Pons (tissue), 1 donor: ENCODE measurements at regions not wholly inside any gene's neighbourhood (a gene's known extent, or its start where the extent isn't known, plus 50 kb on each side); places are given as distances from the start of the nearest gene placed in this dataset.
"Not testable (repeated sequence)": the region's sequence is repeated elsewhere in the genome, so short reads cannot be mapped to it uniquely, and the experiment has no call there.

Experiments used
- DNase-seq: peaks from one replicate; pipeline ENCODE4 v3.0.0-alpha.2; 2016; ENCODE audit warnings: low spot score

DNA sequence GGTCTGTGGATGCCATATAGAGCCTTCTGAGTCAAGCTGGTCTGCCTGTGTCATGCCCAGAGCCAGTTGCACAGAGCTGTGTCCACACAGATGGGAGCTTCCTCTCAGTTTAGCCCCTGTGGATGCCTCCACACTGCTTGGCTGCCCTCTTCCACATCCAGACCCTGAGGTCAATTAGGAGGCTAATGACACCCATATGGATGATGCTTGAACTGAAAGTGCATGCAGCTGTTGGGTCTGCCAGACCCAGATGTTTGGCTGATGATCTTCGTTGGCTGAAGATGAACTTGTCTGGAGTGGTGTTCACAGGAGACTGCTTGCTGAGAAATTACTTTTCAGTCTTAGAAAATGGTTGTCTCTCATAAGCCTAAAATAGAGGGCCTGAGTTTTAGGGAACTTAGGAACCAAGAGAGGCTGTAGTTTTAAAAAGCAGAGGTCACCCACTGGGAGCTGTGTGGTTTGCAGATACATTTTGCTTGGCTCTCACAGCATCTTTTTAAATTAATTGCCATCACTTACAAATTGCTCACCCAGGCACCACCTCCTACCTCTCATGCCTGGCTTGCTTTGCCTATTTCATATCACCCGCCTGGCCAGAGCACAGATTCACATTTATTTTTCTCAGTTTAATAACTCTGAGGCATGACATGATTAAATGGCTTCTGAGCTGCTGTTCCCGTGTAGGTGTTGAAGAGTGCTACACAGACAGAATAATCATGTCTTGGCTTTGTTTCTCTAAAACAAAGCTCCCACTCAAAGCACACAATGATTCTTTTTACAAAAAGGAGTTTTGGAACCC lies 176.1 kb downstream of the MINAR1 start:
- no peak for DNase-seq

DNA sequence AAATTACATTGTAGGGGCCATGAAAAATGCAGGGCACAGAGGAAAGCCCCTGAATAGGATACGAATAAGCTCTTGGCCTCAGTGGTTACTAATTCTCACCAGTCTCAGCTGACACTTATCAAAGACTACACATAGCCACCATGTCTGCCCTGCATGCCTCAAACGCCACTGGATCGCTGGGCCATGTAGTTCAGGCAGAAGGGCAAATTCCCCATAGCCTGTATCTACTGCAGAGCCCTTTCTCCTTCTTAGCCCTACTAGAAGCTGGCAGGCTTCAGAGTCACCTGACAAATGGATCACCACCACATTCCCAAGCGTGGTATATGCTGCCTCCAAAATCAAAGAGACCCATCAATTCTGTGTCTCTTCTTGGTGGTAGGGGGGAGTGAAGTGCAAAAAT lies 177.4 kb downstream of the MINAR1 start:
- DNase-seq, result no peak

- no peak for DNase-seq
Measured at GRCh38 chr15:79610021-79610420, 177.9 kb downstream of the MINAR1 start.

- no peak for DNase-seq
Measured at GRCh38 chr15:79615754-79616153, 183.6 kb downstream of the MINAR1 start.

DNA sequence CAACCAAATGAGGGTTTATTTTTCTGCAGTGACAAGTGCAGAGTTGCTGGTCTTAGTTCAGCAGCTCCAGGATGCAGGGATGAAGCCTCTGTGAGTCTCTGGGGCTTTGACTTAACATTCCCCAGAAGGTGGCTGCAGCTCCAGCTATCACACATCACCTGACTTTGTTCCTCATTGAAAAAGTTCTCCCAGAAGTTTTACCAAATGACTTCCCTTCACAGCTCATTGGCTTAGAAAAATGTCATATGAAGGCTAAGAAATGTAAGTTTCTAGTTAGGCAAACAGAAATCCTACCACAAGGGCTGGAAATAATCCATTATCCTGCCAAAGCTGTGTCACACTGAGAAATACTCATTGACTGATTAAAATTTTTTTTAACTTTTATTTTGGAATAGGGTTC lies 184.9 kb downstream of the MINAR1 start:
- no peak for DNase-seq

DNA sequence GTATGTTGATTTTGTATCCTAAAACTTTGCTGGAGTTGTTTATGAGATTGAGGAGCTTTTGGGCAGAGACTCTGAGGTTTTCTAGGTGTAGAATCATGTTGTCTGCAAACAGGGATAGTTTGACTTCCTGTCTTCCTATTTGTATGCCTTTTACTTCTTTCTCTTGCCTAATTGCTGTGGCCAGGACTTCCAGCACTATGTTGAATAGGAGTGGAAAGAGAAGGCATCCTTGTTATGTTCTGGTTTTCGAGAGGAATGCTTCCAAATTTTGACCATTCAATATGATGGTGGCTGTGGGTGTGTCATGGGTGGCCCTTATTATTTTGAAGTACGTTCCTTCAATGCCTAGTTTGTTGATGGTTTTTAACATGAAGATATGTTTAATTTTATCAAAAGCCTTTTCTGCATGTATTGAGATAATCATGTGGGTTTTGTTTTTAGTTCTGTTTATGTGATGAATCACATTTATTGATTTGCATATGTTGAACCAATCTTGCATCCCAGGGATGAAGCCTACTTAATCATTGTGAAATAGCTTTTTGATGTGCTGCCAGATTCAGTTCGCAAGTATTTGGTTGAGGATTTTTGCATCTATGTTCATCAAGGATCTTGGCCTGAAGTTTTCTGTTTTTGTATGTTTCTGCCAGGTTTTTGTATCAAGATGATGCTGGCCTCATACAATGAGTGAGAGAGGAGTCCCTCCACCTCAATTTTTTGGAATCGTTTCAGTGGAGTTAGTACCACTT lies 188.1 kb downstream of the MINAR1 start:
- DNase-seq, result no peak

- DNase-seq, result not testable (repeated sequence)
Measured at GRCh38 chr15:79621805-79622204, 189.7 kb downstream of the MINAR1 start.

DNA sequence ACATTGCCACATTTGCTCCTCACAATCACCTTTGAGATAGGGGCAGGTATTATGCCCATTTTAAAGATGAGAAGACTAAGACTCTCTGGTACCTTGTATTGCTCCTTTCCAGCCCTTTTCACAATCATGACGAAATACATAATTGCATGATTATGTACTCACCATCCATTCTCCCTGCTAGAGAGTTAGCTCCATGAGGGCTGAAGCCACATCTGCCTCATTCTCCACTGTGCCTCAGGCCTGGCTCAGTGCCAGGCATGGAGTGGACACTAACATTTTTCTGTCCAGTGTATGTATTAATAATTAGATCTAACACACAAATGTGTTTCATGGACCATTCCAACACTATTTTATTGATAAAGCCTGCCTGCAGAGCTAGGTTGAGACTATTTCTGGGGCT lies 191.4 kb downstream of the MINAR1 start:
- no peak for DNase-seq

- no peak for DNase-seq
Measured at GRCh38 chr15:79629687-79630086, 197.6 kb downstream of the MINAR1 start.

- DNase-seq, result no peak
Measured at GRCh38 chr15:79632457-79632856, 200.3 kb downstream of the MINAR1 start.

GRCh38 chr15:79635149-79635771 lies 203.1 kb downstream of the MINAR1 start:
- no peak for DNase-seq

- no peak for DNase-seq
Measured at GRCh38 chr15:79635897-79636561, 203.9 kb downstream of the MINAR1 start.

DNA sequence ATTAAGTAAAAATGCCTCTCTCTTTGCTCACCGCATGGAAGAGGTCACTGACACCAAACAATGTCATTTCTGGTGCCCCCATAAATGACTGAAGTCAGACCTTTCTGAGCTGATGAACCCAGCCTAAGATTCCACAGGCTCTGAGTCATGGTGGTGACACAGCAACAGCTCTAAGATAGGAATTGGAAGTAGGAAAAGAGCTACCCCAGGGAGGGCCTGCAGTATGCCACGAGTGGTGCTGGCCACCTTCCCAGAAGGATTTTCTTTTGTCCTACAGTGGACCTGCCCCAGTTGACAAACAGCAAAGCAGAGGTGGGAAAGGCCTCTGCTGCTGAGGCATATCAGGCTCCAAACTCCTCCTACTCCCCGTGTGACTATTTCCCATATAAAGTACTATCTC lies 208.1 kb downstream of the MINAR1 start:
- DNase-seq, result no peak

DNA sequence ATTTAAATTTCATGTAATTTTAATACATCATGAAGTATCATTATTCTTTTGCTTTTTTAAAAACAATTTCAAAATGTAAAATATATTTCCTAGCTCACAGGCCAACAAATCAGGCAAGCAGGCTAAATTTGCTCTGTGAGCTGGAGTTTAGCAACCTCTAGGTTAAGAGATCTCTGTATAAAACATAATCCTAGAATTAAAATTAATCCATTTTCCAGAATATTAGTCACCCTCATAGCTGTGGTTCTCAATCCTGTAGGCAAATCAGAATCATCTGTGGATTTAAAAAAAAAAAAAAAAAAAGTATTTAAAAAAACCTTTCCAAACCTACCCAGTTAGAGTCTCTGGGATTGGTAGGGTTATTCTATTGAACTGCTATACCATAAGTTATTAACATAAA lies 209.7 kb downstream of the MINAR1 start:
- DNase-seq, result no peak

DNA sequence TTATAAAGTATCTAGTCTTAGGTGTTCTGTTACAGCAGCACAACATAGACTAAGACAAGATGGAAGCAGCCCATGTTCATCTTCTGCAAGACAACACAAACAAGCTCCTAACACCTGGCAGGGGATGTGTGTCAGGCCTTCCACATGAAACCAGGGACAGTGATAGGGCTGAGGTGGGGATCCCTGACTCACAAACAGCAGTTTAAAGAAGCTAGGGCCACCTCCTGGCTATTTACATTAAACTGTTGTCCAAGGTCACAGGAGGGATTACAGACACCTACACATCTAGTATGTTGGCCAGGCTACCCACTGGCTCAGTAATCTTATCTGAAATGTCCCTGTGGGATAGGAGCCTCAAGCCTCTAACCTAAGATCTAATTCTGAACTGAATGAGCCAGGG lies 211.3 kb downstream of the MINAR1 start:
- no peak for DNase-seq

GRCh38 chr15:79644091-79644490 lies 212.0 kb downstream of the MINAR1 start:
- DNase-seq, result no peak

GRCh38 chr15:79652972-79653371 lies 220.8 kb downstream of the MINAR1 start:
- DNase-seq, result not testable (repeated sequence)

DNA sequence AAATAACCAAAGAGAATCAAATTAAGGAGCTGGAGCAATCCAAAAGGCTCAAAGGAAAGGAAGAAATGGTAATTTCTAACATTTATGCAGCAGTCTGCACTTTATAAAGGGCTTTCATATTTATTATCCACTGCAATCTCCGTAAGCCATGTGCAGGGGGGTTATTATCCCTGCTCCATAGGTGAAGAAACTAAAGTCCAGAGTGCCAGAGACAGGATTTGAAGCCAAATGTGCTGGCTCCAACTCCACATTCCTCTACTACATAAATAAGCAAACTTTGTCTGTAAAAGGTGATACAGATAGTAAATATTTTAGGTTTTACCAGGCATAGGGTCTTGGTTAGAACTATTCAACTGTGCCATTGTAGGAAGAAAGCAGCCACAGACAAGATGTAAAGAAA lies 221.4 kb downstream of the MINAR1 start:
- DNase-seq, result no peak

- no peak for DNase-seq
Measured at GRCh38 chr15:79656151-79657000, 224.2 kb downstream of the MINAR1 start.

DNA sequence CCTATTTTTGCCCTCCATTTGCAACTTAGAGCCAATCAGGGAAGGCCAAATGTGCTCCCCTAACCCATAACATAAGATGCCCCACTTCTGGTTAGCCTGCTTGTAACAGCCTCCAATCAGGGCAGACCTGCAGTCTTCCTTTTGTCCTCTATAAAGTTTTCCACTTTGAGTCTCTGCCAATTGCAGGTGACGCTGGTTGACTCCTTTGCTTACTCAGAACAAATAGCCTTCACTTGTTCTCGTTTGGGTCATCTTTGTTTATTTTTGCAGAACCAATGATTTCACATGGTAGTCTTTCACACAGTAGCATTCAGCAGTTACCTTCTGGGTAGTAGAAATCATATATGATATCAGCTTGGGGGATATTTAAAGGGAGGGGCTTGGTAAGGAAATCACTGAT lies 225.6 kb downstream of the MINAR1 start:
- DNase-seq, result no peak

GRCh38 chr15:79659691-79660090 lies 227.6 kb downstream of the MINAR1 start:
- no peak for DNase-seq

DNA sequence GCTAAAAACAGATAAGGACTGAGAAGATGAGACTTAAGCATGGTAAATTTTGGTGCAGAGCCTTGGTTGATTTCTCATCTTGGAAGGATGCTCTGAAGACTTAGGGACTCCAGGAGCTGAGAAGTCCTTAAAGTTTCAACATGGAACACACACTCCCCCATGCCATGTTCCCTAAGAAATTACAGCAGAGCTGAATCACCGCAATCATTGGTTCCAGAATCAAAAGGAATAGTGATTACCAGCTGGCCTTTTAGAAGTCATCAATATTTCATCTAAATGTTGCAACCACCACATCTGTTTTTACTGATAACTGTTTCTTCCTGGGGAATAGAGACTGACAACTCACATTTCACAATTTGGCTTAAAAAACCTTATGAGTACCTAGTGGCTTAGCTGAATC lies 229.3 kb downstream of the MINAR1 start:
- DNase-seq, result no peak
